ENCODE measurements at regions not wholly inside any gene's neighbourhood (a gene's known extent, or its start where the extent isn't known, plus 50 kb on each side); places are given as distances from the start of the nearest gene placed in this dataset.

- TF ChIP-seq EZH2 (IDR thresholded peaks at IDR 0.05) (no peak), POLR2AphosphoS5 (IDR thresholded peaks at IDR 0.05; ENCODE audit: borderline replicate concordance, low read depth, low read length) (no peak), FOXP2 (optimal IDR thresholded peaks at IDR 0.05; ENCODE audit: control extremely low read depth, extremely low read length, insufficient read depth) (no peak)
Measured at GRCh38 chr17:34511265-34511664, 68.1 kb upstream of the TMEM132E start.

All from SK-N-MC (cell line).